ENCODE measurements at regions not wholly inside any gene's neighbourhood (a gene's known extent, or its start where the extent isn't known, plus 50 kb on each side); places are given as distances from the start of the nearest gene placed in this dataset.

GRCh38 chr6:130632897-130633296 lies 194.3 kb upstream of the SMLR1 start:
- ATAC-seq (no peak), FAIRE-seq (no peak), DNase-seq (ENCODE audit: extremely low read depth in 1 of 4, low spot score in 3 of 4) (no peak)
- no peak overlapping the region for H3K4me2 ChIP-seq (ENCODE audit: insufficient read depth, low read length)
- H3K9me3 ChIP-seq (replicated peaks; ENCODE audit: control insufficient read depth, insufficient read depth, low read depth, low read length): no peaks in the 10 kb centered on the region
- ChIA-PET POLR2A (no interaction called here), CTCF (ENCODE audit: low intra/inter-chr PET ratio) (no interaction called here)
- intact Hi-C loops (cut with micrococcal nuclease): no loop called here
- TF ChIP-seq ETV5 (CRISPR knock-in tag; IDR thresholded peaks at IDR 0.05; ENCODE audit: low read depth): no peak
- no peak for TF ChIP-seq NFRKB (IDR thresholded peaks at IDR 0.05; ENCODE audit: low read depth)
- TF ChIP-seq EP300 (IDR thresholded peaks at IDR 0.05; ENCODE audit: low read length): no peak
- no peak for TF ChIP-seq HNRNPUL1 (IDR thresholded peaks at IDR 0.05; ENCODE audit: low read length)
- no peak for TF ChIP-seq COPS2 (conservative IDR thresholded peaks at IDR 0.05)
- TF ChIP-seq HDAC6 (IDR thresholded peaks at IDR 0.05; ENCODE audit: low read depth, low read length): no peak
- TF ChIP-seq MCM7 (IDR thresholded peaks at IDR 0.05): no peak
- TF ChIP-seq NCOA6 (IDR thresholded peaks at IDR 0.05): no peak
- no peak for TF ChIP-seq ZNF766 (CRISPR knock-in tag; conservative IDR thresholded peaks at IDR 0.05)
- TF ChIP-seq ZBTB5 (IDR thresholded peaks at IDR 0.05): no peak
- TF ChIP-seq GABPA (tag; conservative IDR thresholded peaks at IDR 0.05; ENCODE audit: low read depth): no peak
- no peak for TF ChIP-seq ZC3H8 (IDR thresholded peaks at IDR 0.05)
- TF ChIP-seq ARHGAP35 (IDR thresholded peaks at IDR 0.05; ENCODE audit: partially characterized antibody): no peak
- TF ChIP-seq FOXJ3 (CRISPR knock-in tag; IDR thresholded peaks at IDR 0.05): no peak
- TF ChIP-seq ATF4 (CRISPR knock-in tag; IDR thresholded peaks at IDR 0.05): no peak
- no peaks in the 10 kb centered on the region for H3K79me2 ChIP-seq (ENCODE audit: control insufficient read depth, insufficient read depth, low read length)
- H3K9ac ChIP-seq (ENCODE audit: insufficient read depth in 1 of 2, low read depth in 2 of 2, low read length in 2 of 2): no peak overlapping the region
- no peaks in the 10 kb centered on the region for H3K9me1 ChIP-seq (ENCODE audit: control insufficient read depth, insufficient read depth, low read length)
- no peak overlapping the region for H3K4me3 ChIP-seq
- no TSS peak for BruUV-seq (replicated peaks)
- no peaks in the 10 kb centered on the region for H3K27me3 ChIP-seq (ENCODE audit: control insufficient read depth in 2 of 2, insufficient read depth in 2 of 2, low read length in 2 of 2)
- H3K27ac ChIP-seq (ENCODE audit: extremely low read depth, low read depth, low read length): no peak overlapping the region
- no peaks in the 10 kb centered on the region for H4K20me1 ChIP-seq (replicated peaks; ENCODE audit: control insufficient read depth, insufficient read depth, low read length)
- no peak overlapping the region for H2AFZ ChIP-seq (ENCODE audit: low read depth, low read length)
- WGBS (ENCODE audit: insufficient coverage, low coverage, missing lambda C conversion rate): 0% methylated on average over 2 of the region's 2 CpGs
- H3K4me1 ChIP-seq (replicated peaks in 1 of 2; ENCODE audit: control insufficient read depth in 2 of 2, insufficient read depth in 2 of 2, low read length in 2 of 2): no peaks in the 10 kb centered on the region
- in situ Hi-C loops (cut with MboI): no loop called here
- H3K36me3 ChIP-seq (ENCODE audit: control insufficient read depth, insufficient read depth, low read length): no peaks in the 10 kb centered on the region
